AG09309 (cell line): ENCODE measurements at regions not wholly inside any gene's neighbourhood (a gene's known extent, or its start where the extent isn't known, plus 50 kb on each side); places are given as distances from the start of the nearest gene placed in this dataset.
"Not testable (repeated sequence)": the region's sequence is repeated elsewhere in the genome, so short reads cannot be mapped to it uniquely, and the experiment has no call there.

Experiments
- DNase-seq: peaks from one replicate; pipeline ENCODE4 v3.0.0-alpha.2; 2010; ENCODE audit warnings: low read depth
- H3K4me3 ChIP-seq: 2 replicates; pipeline ENCODE4 v1.5.1; 2011; ENCODE audit warnings: mild to moderate bottlenecking, low read depth, low read length, moderate library complexity; ENCODE audit not compliant: control insufficient read depth
- CTCF ChIP-seq: IDR thresholded peaks from 2 replicates; pipeline ENCODE4 v1.5.1; 2011; ENCODE audit warnings: mild to moderate bottlenecking, low read depth, low read length, inconsistent platforms; ENCODE audit not compliant: insufficient read depth, control insufficient read depth; ENCODE audit errors: missing control alignments

- H3K4me3 ChIP-seq: no peak overlapping the region
- DNase-seq: no peak
- no peak for TF ChIP-seq CTCF
Observed at GRCh38 chr13:110000534-110001345, 214.4 kb upstream of the IRS2 start.

GRCh38 chr13:109999659-110000533, 213.5 kb upstream of the IRS2 start:
- no peak for DNase-seq
- H3K4me3 ChIP-seq: no peak overlapping the region
- no peak for TF ChIP-seq CTCF

- TF ChIP-seq CTCF: no peak
- DNase-seq: peak; percentile 73
- H3K4me3 ChIP-seq: no peak overlapping the region
Observed at GRCh38 chr13:109998684-109999533, 212.5 kb upstream of the IRS2 start.

GRCh38 chr13:109998037-109998436, 211.7 kb upstream of the IRS2 start:
- no peak overlapping the region for H3K4me3 ChIP-seq
- TF ChIP-seq CTCF: no peak

GRCh38 chr13:109997056-109997595, 210.7 kb upstream of the IRS2 start:
- DNase-seq, H3K4me3 ChIP-seq: not testable (repeated sequence)

More at GRCh38 chr13:109998037-109998436, 211.7 kb upstream of the IRS2 start:
- no peak for DNase-seq

- no peak for TF ChIP-seq CTCF
- DNase-seq: no peak
- no peak overlapping the region for H3K4me3 ChIP-seq
Observed at GRCh38 chr13:109996404-109996960, 210.1 kb upstream of the IRS2 start.
